Endothelial cell of umbilical vein (primary cell): ENCODE measurements at regions not wholly inside any gene's neighbourhood (a gene's known extent, or its start where the extent isn't known, plus 50 kb on each side); places are given as distances from the start of the nearest gene placed in this dataset.
"Not testable (repeated sequence)": the region's sequence is repeated elsewhere in the genome, so short reads cannot be mapped to it uniquely, and the experiment has no call there.

Source experiments
- BruUV-seq: library from RNA; stranded (reverse); fragments of 400-500 nt; replicated peaks from 2 replicates; lab custom pipeline; 2021; lab: Mats Ljungman, UMichigan
- CTCF ChIA-PET: fragments of 300-600, 350-600 bp; sonication (Branson Sonifier 250); formaldehyde crosslinking; loops from one replicate; lab custom pipeline; 2021; ENCODE audit warnings: antibody characterized with exemption, inconsistent platforms; lab: Charles Lee
- POLR2A ChIA-PET: fragments of 300-600, 350-600 bp; sonication (Branson Sonifier 250); formaldehyde crosslinking; loops from one replicate; lab custom pipeline; 2021; ENCODE audit warnings: antibody characterized with exemption, inconsistent platforms; lab: Charles Lee
- DNase-seq: peaks from one replicate; pipeline ENCODE4 v3.0.0-alpha.2; 2011; ENCODE audit warnings: low read depth, low spot score
- FAIRE-seq: peaks from 2 replicates; lab custom pipeline; 2011; peaks lifted over from hg19 to GRCh38; lab: Jason Lieb, UNC
- H2AFZ ChIP-seq: 2 replicates; pipeline ENCODE4 v1.6.0; 2012; ENCODE audit warnings: low read depth, low read length, control low read depth, inconsistent platforms
- H3K27ac ChIP-seq: 2 replicates; pipeline ENCODE4 v1.5.1; 2011; ENCODE audit warnings: low read depth, mild to moderate bottlenecking, control low read depth, low read length, moderate library complexity; ENCODE audit not compliant: insufficient read depth
- H3K27me3 ChIP-seq, 2 experiments: 2 replicates each; pipeline versions ENCODE4 v1.6.0 to v1.6.1; 2011; ENCODE audit warnings: low read length in 2 of 2, mixed read lengths in 1 of 2; ENCODE audit not compliant: control insufficient read depth in 2 of 2, insufficient read depth in 2 of 2
- H3K36me3 ChIP-seq, 2 experiments: 2 replicates in 1 of 2; 3 replicates in 1 of 2; pipeline ENCODE4 v1.5.1; 2011; ENCODE audit warnings: low read length in 2 of 2, mild to moderate bottlenecking in 1 of 2, moderate library complexity in 1 of 2; ENCODE audit not compliant: control insufficient read depth in 2 of 2, insufficient read depth in 2 of 2; ENCODE audit errors: extremely low read depth in 1 of 2
- H3K4me1 ChIP-seq: 3 replicates; pipeline ENCODE4 v1.5.1; 2011; ENCODE audit warnings: mild to moderate bottlenecking, low read length; ENCODE audit not compliant: control insufficient read depth, insufficient read depth; ENCODE audit errors: extremely low read depth
- H3K4me2 ChIP-seq: 2 replicates; pipeline ENCODE4 v1.6.1; 2011; ENCODE audit warnings: low read length, control low read depth, mixed read lengths; ENCODE audit not compliant: insufficient read depth
- H3K4me3 ChIP-seq, 3 experiments: fragments of 200-600 bp in 1 of 3; sonication (generic), shearing (Covaris generic) in 1 of 3; replicated peaks in 1 of 3; 2 replicates each; pipeline ENCODE4 v1.5.1; 2011 to 2016; ENCODE audit warnings: control low read depth in 3 of 3, low read length in 3 of 3, mild to moderate bottlenecking in 2 of 3, inconsistent platforms in 1 of 3, low read depth in 1 of 3, moderate library complexity in 1 of 3; ENCODE audit not compliant: insufficient read depth in 1 of 3
- H3K79me2 ChIP-seq: 2 replicates; pipeline ENCODE4 v1.6.0; 2012; ENCODE audit warnings: low read length, inconsistent platforms; ENCODE audit not compliant: control insufficient read depth, insufficient read depth
- H3K9ac ChIP-seq: replicated peaks from 2 replicates; pipeline ENCODE3; 2011; ENCODE audit warnings: low read length, control low read depth; ENCODE audit not compliant: insufficient read depth; ENCODE audit errors: extremely low read depth
- H3K9me1 ChIP-seq: replicated peaks from 3 replicates; pipeline ENCODE4 v1.6.0; 2011; ENCODE audit warnings: mild to moderate bottlenecking, low read length; ENCODE audit not compliant: control insufficient read depth, insufficient read depth; ENCODE audit errors: extremely low read depth
- H3K9me3 ChIP-seq: replicated peaks from 2 replicates; pipeline ENCODE4 v1.5.1; 2012; ENCODE audit warnings: low read length, inconsistent platforms; ENCODE audit not compliant: control insufficient read depth, insufficient read depth
- H4K20me1 ChIP-seq: replicated peaks from 2 replicates; pipeline ENCODE3; 2011; ENCODE audit warnings: mild to moderate bottlenecking, low read length; ENCODE audit not compliant: control insufficient read depth, insufficient read depth; ENCODE audit errors: extremely low read depth
- EZH2 ChIP-seq: IDR thresholded peaks from 2 replicates; pipeline ENCODE4 v1.6.1; 2012; ENCODE audit warnings: borderline replicate concordance, low read depth, mild to moderate bottlenecking, moderate library complexity, low read length, inconsistent platforms; ENCODE audit not compliant: severe bottlenecking
- FOS ChIP-seq: IDR thresholded peaks from 2 replicates; pipeline ENCODE4 v1.6.1; 2011; ENCODE audit warnings: mild to moderate bottlenecking, low read length, moderate library complexity, borderline replicate concordance; ENCODE audit not compliant: insufficient read depth
- GATA2 ChIP-seq: IDR thresholded peaks from 2 replicates; pipeline ENCODE4 v1.7.0; 2011; ENCODE audit warnings: low read depth, mild to moderate bottlenecking, moderate library complexity, mixed read lengths, low read length; ENCODE audit not compliant: insufficient read length, insufficient read depth
- JUN ChIP-seq: IDR thresholded peaks from 2 replicates; pipeline ENCODE4 v1.6.1; 2011; ENCODE audit warnings: borderline replicate concordance, low read depth; ENCODE audit not compliant: insufficient read length, insufficient read depth
- MYC ChIP-seq: IDR thresholded peaks from one replicate; pipeline ENCODE4 v1.6.1; 2011; ENCODE audit warnings: mild to moderate bottlenecking, low read depth, low read length
- POLR2A ChIP-seq: IDR thresholded peaks from 2 replicates; pipeline ENCODE4 v1.6.1; 2012; ENCODE audit warnings: low read depth, mild to moderate bottlenecking, control low read depth, low read length
- POLR2AphosphoS5 ChIP-seq: IDR thresholded peaks from 2 replicates; pipeline ENCODE4 v1.6.1; 2012; ENCODE audit warnings: low read depth, mild to moderate bottlenecking, control low read depth, low read length, moderate library complexity; ENCODE audit not compliant: insufficient read depth
- dilution Hi-C: fragments of 300-500 bp; cut with MboI; formaldehyde crosslinking; loops from one replicate; pipeline ENCODE4 v1.15.0; 2019; ENCODE audit warnings: low sequenced_read_pairs; ENCODE audit not compliant: extremely low pct_ligation_motif_present
- intact Hi-C: fragments of 100-400 bp; cut with micrococcal nuclease; formaldehyde crosslinking; loops from one replicate; pipeline ENCODE4 v1.10.0; 2022
- TF ChIP-seq, protein P1 (sequence below), 2 donors: IDR thresholded peaks; 1 replicate in 1 of 2; 2 replicates in 1 of 2; pipeline ENCODE4 v1.5.1; 2011; ENCODE audit warnings: low read length in 2 of 2, mild to moderate bottlenecking in 2 of 2, moderate library complexity in 2 of 2, control low read depth in 1 of 2, inconsistent platforms in 1 of 2, low read depth in 1 of 2; ENCODE audit not compliant: insufficient read depth in 1 of 2; ENCODE audit errors: extremely low read depth in 1 of 2
- TF ChIP-seq, protein P2 (sequence below): IDR thresholded peaks from 2 replicates; pipeline ENCODE4 v1.6.1; 2011; ENCODE audit not compliant: insufficient read depth, insufficient read length

DNA sequence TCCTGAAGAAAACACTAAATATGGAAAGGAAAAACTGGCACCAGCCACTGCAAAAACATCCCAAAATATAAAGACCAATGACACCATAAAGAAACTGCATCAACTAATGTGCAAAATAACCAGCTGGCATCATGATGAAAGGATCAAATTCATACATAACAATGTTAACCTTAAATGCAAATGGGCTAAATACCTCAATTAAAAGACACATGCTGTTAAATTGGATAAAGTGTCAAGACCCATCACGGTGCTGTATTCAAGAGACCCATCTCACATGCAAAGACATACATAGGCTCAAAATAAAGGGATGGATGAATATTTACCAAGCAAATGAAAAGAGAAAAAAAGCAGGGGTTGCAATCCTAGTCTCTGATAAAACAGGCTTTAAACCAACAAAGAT is 231.9 kb downstream of the RPRM start:
- DNase-seq, H3K9ac ChIP-seq, H3K36me3 ChIP-seq, POLR2A ChIA-PET, H3K4me3 ChIP-seq, FAIRE-seq, H3K9me1 ChIP-seq, H3K4me2 ChIP-seq, H4K20me1 ChIP-seq, intact Hi-C loops, H3K9me3 ChIP-seq, H2AFZ ChIP-seq, H3K79me2 ChIP-seq, H3K4me1 ChIP-seq, CTCF ChIA-PET, H3K27me3 ChIP-seq, dilution Hi-C loops, H3K27ac ChIP-seq, BruUV-seq: not testable (repeated sequence)

DNA sequence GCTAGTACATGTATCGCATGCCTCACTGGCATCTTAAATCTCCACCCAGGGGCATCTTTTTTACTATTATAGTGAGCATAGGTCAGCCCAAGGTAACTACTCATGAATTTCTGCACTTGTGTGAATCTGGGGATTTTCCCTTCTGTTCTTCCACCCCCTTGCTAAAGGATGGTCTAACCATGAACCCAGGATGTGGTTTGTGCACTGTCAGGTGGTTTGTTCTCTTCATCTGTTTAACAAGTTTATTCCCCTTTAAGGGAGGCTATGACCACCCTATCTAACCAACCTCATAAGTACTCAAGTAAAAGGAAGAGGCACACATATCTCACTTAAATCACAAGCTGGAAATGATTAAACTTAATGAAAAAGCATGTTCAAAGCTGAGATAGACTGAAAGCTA is 243.0 kb downstream of the RPRM start:
- no TSS peak for BruUV-seq
- Histone ChIP-seq H3K9me1 (no peaks in the 10 kb centered on the region), H2AFZ (no peak overlapping the region), H3K9ac (no peak overlapping the region), H4K20me1 (no peaks in the 10 kb centered on the region), H3K9me3 (no peaks in the 10 kb centered on the region), H3K4me1 (no peaks in the 10 kb centered on the region), H3K4me3 (no peak overlapping the region), H3K27me3 (no peaks in the 10 kb centered on the region), H3K4me2 (no peak overlapping the region), H3K27ac (no peak overlapping the region), H3K79me2 (no peaks in the 10 kb centered on the region), H3K36me3 (no peaks in the 10 kb centered on the region)
- no peak for FAIRE-seq
- dilution Hi-C loops (no loop called here), intact Hi-C loops (no loop called here)
- TF ChIP-seq, protein P1, sequence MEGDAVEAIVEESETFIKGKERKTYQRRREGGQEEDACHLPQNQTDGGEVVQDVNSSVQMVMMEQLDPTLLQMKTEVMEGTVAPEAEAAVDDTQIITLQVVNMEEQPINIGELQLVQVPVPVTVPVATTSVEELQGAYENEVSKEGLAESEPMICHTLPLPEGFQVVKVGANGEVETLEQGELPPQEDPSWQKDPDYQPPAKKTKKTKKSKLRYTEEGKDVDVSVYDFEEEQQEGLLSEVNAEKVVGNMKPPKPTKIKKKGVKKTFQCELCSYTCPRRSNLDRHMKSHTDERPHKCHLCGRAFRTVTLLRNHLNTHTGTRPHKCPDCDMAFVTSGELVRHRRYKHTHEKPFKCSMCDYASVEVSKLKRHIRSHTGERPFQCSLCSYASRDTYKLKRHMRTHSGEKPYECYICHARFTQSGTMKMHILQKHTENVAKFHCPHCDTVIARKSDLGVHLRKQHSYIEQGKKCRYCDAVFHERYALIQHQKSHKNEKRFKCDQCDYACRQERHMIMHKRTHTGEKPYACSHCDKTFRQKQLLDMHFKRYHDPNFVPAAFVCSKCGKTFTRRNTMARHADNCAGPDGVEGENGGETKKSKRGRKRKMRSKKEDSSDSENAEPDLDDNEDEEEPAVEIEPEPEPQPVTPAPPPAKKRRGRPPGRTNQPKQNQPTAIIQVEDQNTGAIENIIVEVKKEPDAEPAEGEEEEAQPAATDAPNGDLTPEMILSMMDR (IDR thresholded peaks at IDR 0.05; ENCODE audit: extremely low read depth in 1 of 2, insufficient read depth in 1 of 2, low read depth in 1 of 2, low read length in 2 of 2) = no peak
- no peak for TF ChIP-seq EZH2
- TF ChIP-seq, protein P2, sequence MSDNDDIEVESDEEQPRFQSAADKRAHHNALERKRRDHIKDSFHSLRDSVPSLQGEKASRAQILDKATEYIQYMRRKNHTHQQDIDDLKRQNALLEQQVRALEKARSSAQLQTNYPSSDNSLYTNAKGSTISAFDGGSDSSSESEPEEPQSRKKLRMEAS = no peak
- TF ChIP-seq GATA2 = no peak
- TF ChIP-seq POLR2A = no peak
- no peak for TF ChIP-seq MYC
- TF ChIP-seq FOS = no peak
- no peak for TF ChIP-seq POLR2AphosphoS5
- TF ChIP-seq JUN = no peak
- no peak for DNase-seq
- POLR2A ChIA-PET = no interaction called here
- CTCF ChIA-PET = no interaction called here
